Hypothalamus (tissue), 51 donors: ENCODE measurements at regions not wholly inside any gene's neighbourhood (a gene's known extent, or its start where the extent isn't known, plus 50 kb on each side); places are given as distances from the start of the nearest gene placed in this dataset.

Experiments used
- DNase-seq, 51 donors: peaks; one replicate each; lab custom pipeline; 2025; lab: John Stamatoyannopoulos, UW

GRCh38 chr6:28726569-28727309, 197.0 kb downstream of the TRIM27 start:
- DNase-seq: no peak

- no peak for DNase-seq
These were observed 196.1 kb downstream of the TRIM27 start for GRCh38 chr6:28727559-28728211.

- DNase-seq: no peak
These were observed 194.0 kb downstream of the TRIM27 start for GRCh38 chr6:28729501-28730402.

GRCh38 chr6:28732052-28732451, 191.7 kb downstream of the TRIM27 start:
- DNase-seq: no peak

GRCh38 chr6:28734443-28734959, 189.3 kb downstream of the TRIM27 start:
- DNase-seq: no peak

- DNase-seq: no peak
These were observed 187.7 kb downstream of the TRIM27 start for GRCh38 chr6:28736121-28736520.

GRCh38 chr6:28737750-28738395, 185.9 kb downstream of the TRIM27 start:
- DNase-seq: no peak

GRCh38 chr6:28738396-28738765, 185.4 kb downstream of the TRIM27 start:
- no peak for DNase-seq

- no peak for DNase-seq
These were observed 182.4 kb downstream of the TRIM27 start for GRCh38 chr6:28741363-28741762.

GRCh38 chr6:28742668-28743270, 181.0 kb downstream of the TRIM27 start:
- DNase-seq: no peak

- no peak for DNase-seq
These were observed 180.5 kb downstream of the TRIM27 start for GRCh38 chr6:28743271-28743789.

- DNase-seq: no peak
These were observed 176.6 kb downstream of the TRIM27 start for GRCh38 chr6:28747083-28747630.

GRCh38 chr6:28747631-28748157, 176.1 kb downstream of the TRIM27 start:
- no peak for DNase-seq

GRCh38 chr6:28748192-28748591, 175.6 kb downstream of the TRIM27 start:
- DNase-seq: no peak

GRCh38 chr6:28750926-28751458, 172.8 kb downstream of the TRIM27 start:
- no peak for DNase-seq

GRCh38 chr6:28751514-28751913, 172.3 kb downstream of the TRIM27 start:
- no peak for DNase-seq

GRCh38 chr6:28751963-28752350, 171.8 kb downstream of the TRIM27 start:
- DNase-seq: no peak

- DNase-seq: no peak
These were observed 166.2 kb downstream of the TRIM27 start for GRCh38 chr6:28757429-28758045.
